ENCODE measurements at regions not wholly inside any gene's neighbourhood (a gene's known extent, or its start where the extent isn't known, plus 50 kb on each side); places are given as distances from the start of the nearest gene placed in this dataset.

- H3K4me2 ChIP-seq (ENCODE audit: insufficient read depth, low read length), result no peak overlapping the region
Measured at GRCh38 chr16:79437764-79438751, 162.5 kb downstream of the MAF start.

GRCh38 chr16:79436885-79437284 is 163.7 kb downstream of the MAF start:
- no peaks in the 10 kb centered on the region for H4K20me1 ChIP-seq (ENCODE audit: insufficient read depth, low read length)
- TF ChIP-seq CTCF (IDR thresholded peaks at IDR 0.05; ENCODE audit: borderline replicate concordance, extremely low read depth, low read length, poor library complexity, severe bottlenecking) (no peak), EZH2 (IDR thresholded peaks at IDR 0.05; ENCODE audit: borderline replicate concordance, low read depth, low read length, severe bottlenecking) (no peak)
- no peak overlapping the region for H3K4me3 ChIP-seq (ENCODE audit: low read depth in 1 of 2, low read length in 2 of 2)
- H2AFZ ChIP-seq (ENCODE audit: low read depth, low read length), result no peak overlapping the region
- no peak overlapping the region for H3K9ac ChIP-seq (ENCODE audit: low read depth, low read length)
- no peak for DNase-seq
- H3K4me2 ChIP-seq (ENCODE audit: insufficient read depth, low read length), result no peak overlapping the region
- no peaks in the 10 kb centered on the region for H3K36me3 ChIP-seq (ENCODE audit: insufficient read depth, low read length)
- no peaks in the 10 kb centered on the region for H3K4me1 ChIP-seq (ENCODE audit: insufficient read depth, low read length)
- H3K27ac ChIP-seq (ENCODE audit: low read length), result no peak overlapping the region
- H3K9me3 ChIP-seq (ENCODE audit: insufficient read depth, low read length, severe bottlenecking), result no peaks in the 10 kb centered on the region
- H3K27me3 ChIP-seq (ENCODE audit: insufficient read depth, low read length, poor library complexity), result no peaks in the 10 kb centered on the region
- no peaks in the 10 kb centered on the region for H3K79me2 ChIP-seq (ENCODE audit: insufficient read depth, low read length)
- no peak for ATAC-seq (ENCODE audit: insufficient read depth, low read depth)

More at GRCh38 chr16:79437764-79438751, 162.5 kb downstream of the MAF start:
- Histone ChIP-seq H3K79me2 (ENCODE audit: insufficient read depth, low read length) (no peaks in the 10 kb centered on the region), H3K27me3 (ENCODE audit: insufficient read depth, low read length, poor library complexity) (no peaks in the 10 kb centered on the region), H4K20me1 (ENCODE audit: insufficient read depth, low read length) (no peaks in the 10 kb centered on the region), H3K9ac (ENCODE audit: low read depth, low read length) (no peak overlapping the region), H2AFZ (ENCODE audit: low read depth, low read length) (no peak overlapping the region), H3K4me1 (ENCODE audit: insufficient read depth, low read length) (no peaks in the 10 kb centered on the region), H3K4me3 (ENCODE audit: low read depth in 1 of 2, low read length in 2 of 2) (no peak overlapping the region), H3K27ac (ENCODE audit: low read length) (no peak overlapping the region), H3K36me3 (ENCODE audit: insufficient read depth, low read length) (no peaks in the 10 kb centered on the region), H3K9me3 (ENCODE audit: insufficient read depth, low read length, severe bottlenecking) (no peaks in the 10 kb centered on the region)
- TF ChIP-seq EZH2 (IDR thresholded peaks at IDR 0.05; ENCODE audit: borderline replicate concordance, low read depth, low read length, severe bottlenecking) (no peak), CTCF (IDR thresholded peaks at IDR 0.05; ENCODE audit: borderline replicate concordance, extremely low read depth, low read length, poor library complexity, severe bottlenecking) (no peak)
- ATAC-seq (ENCODE audit: insufficient read depth, low read depth), result no peak
- no peak for DNase-seq

GRCh38 chr16:79434771-79435170 is 165.8 kb downstream of the MAF start:
- Histone ChIP-seq H2AFZ (ENCODE audit: low read depth, low read length) (no peak overlapping the region), H3K36me3 (ENCODE audit: insufficient read depth, low read length) (no peaks in the 10 kb centered on the region), H3K9me3 (ENCODE audit: insufficient read depth, low read length, severe bottlenecking) (no peaks in the 10 kb centered on the region), H3K27ac (ENCODE audit: low read length) (no peak overlapping the region), H3K4me3 (ENCODE audit: low read depth in 1 of 2, low read length in 2 of 2) (no peak overlapping the region), H3K4me2 (ENCODE audit: insufficient read depth, low read length) (no peak overlapping the region), H3K27me3 (ENCODE audit: insufficient read depth, low read length, poor library complexity) (no peaks in the 10 kb centered on the region), H3K9ac (ENCODE audit: low read depth, low read length) (no peak overlapping the region), H4K20me1 (ENCODE audit: insufficient read depth, low read length) (no peaks in the 10 kb centered on the region), H3K79me2 (ENCODE audit: insufficient read depth, low read length) (no peaks in the 10 kb centered on the region), H3K4me1 (ENCODE audit: insufficient read depth, low read length) (no peaks in the 10 kb centered on the region)
- ATAC-seq (ENCODE audit: insufficient read depth, low read depth) (no peak), DNase-seq (no peak)
- TF ChIP-seq CTCF (IDR thresholded peaks at IDR 0.05; ENCODE audit: borderline replicate concordance, extremely low read depth, low read length, poor library complexity, severe bottlenecking) (no peak), EZH2 (IDR thresholded peaks at IDR 0.05; ENCODE audit: borderline replicate concordance, low read depth, low read length, severe bottlenecking) (no peak)

Measured in DND-41 (cell line).